Brain microvascular endothelial cell (primary cell): ENCODE measurements at regions not wholly inside any gene's neighbourhood (a gene's known extent, or its start where the extent isn't known, plus 50 kb on each side); places are given as distances from the start of the nearest gene placed in this dataset.

Source experiments
- DNase-seq: peaks from one replicate; pipeline ENCODE4 v3.0.0-alpha.2; 2020
- H3K27ac ChIP-seq: fragments of 250-450 bp; sonication (Bioruptor Pico); 2 replicates; pipeline ENCODE4 v1.5.1; 2020; ENCODE audit warnings: mild to moderate bottlenecking, moderate library complexity
- H3K27me3 ChIP-seq: fragments of 250-450 bp; sonication (Bioruptor Pico); replicated peaks from 2 replicates; pipeline ENCODE4 v1.5.1; 2020; ENCODE audit warnings: mild to moderate bottlenecking
- H3K36me3 ChIP-seq: fragments of 250-450 bp; sonication (Bioruptor Pico); replicated peaks from 2 replicates; pipeline ENCODE4 v1.5.1; 2020; ENCODE audit warnings: mild to moderate bottlenecking
- H3K4me3 ChIP-seq: 2 replicates; pipeline ENCODE4 v1.5.1; 2011; ENCODE audit warnings: low read depth, mild to moderate bottlenecking, control low read depth, low read length, moderate library complexity
- in situ Hi-C: cut with HindIII; loops from 2 replicates; pipeline ENCODE4 v1.10.0; 2017; ENCODE audit warnings: low sequenced_read_pairs, low pct_ligation_motif_present
- TF ChIP-seq, protein P1 (sequence below): IDR thresholded peaks from 2 replicates; pipeline ENCODE4 v1.5.1; 2011; ENCODE audit warnings: low read depth, mild to moderate bottlenecking, moderate library complexity, low read length, control low read depth, inconsistent platforms; ENCODE audit errors: missing control alignments

DNA sequence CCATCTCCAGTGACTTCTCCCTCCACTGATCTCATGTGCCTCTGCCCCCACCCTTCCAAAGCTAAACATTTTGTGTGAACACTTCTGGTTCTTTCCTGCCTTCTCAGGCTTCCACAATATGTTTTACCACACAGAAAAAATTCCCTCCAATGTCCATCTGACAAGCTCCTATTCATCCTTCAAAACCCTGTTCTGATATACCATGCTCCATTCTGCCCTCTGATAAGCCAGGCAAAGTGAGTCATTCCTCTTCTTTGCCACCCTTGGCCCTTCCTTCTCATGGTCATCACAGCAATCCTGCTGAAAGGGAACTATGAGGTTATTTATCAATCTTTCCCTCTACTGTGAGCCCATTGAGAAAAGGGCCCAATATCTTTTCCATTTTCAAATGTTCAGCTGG lies 97.6 kb downstream of the BARX1 start:
- no peaks in the 10 kb centered on the region for H3K36me3 ChIP-seq
- DNase-seq = no peak
- TF ChIP-seq, protein P1, sequence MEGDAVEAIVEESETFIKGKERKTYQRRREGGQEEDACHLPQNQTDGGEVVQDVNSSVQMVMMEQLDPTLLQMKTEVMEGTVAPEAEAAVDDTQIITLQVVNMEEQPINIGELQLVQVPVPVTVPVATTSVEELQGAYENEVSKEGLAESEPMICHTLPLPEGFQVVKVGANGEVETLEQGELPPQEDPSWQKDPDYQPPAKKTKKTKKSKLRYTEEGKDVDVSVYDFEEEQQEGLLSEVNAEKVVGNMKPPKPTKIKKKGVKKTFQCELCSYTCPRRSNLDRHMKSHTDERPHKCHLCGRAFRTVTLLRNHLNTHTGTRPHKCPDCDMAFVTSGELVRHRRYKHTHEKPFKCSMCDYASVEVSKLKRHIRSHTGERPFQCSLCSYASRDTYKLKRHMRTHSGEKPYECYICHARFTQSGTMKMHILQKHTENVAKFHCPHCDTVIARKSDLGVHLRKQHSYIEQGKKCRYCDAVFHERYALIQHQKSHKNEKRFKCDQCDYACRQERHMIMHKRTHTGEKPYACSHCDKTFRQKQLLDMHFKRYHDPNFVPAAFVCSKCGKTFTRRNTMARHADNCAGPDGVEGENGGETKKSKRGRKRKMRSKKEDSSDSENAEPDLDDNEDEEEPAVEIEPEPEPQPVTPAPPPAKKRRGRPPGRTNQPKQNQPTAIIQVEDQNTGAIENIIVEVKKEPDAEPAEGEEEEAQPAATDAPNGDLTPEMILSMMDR = no peak
- H3K27ac ChIP-seq = no peak overlapping the region
- in situ Hi-C loops = no loop called here
- no peak overlapping the region for H3K4me3 ChIP-seq
- peaks cover 11% of the 10 kb centered on the region for H3K27me3 ChIP-seq

DNA sequence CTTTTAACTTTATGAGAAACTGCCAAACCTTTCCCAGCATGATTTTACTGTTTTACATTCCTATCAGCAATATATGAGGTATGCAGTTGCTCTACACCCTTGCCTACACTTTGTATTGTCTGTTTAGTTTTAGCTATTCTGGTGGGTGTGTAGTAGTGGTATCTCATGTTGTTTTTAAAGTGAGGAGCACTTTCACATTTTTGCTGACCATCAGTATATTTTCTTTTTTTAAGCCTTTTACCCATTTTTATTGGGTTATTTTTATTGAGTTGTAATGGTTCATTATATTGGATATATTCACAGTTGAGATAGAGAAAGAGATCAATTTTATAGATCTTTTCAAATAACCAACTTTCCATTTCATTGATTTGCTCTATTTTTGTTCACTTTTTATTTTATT lies 102.4 kb downstream of the BARX1 start:
- H3K36me3 ChIP-seq = no peaks in the 10 kb centered on the region
- peaks cover 2% of the 10 kb centered on the region for H3K27me3 ChIP-seq
- TF ChIP-seq, protein P1 = no peak
- no peak overlapping the region for H3K4me3 ChIP-seq
- in situ Hi-C loops = no loop called here
- no peak overlapping the region for H3K27ac ChIP-seq
- DNase-seq = no peak

DNA sequence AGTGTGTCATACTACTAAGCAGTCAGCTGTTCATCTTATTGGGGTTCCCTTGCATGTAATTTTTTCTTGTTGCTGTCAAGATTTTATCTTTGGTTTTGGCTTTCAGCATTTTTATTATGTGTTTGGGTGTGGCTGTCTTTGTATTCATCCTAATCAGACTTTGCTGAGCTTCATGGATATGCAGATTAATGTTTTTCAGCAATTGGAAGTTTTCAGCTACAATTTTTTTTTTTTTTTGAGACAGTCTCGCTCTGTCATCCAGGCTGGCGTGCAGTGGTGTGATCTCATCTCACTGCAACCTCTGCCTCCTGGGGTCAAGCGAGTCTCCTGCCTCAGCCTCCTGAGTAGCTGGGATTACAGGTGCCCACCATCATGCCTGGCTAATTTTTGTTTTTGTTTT lies 108.8 kb downstream of the BARX1 start:
- TF ChIP-seq, protein P1 = no peak
- Histone ChIP-seq H3K36me3 (no peaks in the 10 kb centered on the region), H3K27ac (no peak overlapping the region), H3K4me3 (no peak overlapping the region), H3K27me3 (no peaks in the 10 kb centered on the region)
- in situ Hi-C loops = no loop called here
- no peak for DNase-seq

DNA sequence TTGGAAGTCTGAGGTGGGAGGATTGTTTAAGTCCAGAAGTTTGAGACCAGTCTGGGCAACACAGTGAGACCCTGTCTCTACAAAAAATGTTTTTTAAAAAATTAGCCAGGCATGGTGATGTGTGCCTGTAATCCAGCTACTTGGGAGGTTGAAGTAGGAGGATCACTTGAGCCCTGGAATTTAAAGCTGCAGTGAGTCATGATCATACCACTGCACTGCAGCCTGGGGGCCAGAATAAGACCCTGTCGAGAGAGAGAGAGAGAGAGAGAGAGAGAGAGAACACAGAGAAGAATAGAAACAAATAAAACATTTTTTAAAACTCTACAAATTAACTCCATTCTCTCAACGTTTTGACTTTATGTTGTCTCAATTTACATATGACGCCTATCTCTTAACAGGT lies 111.8 kb downstream of the BARX1 start:
- Histone ChIP-seq H3K36me3 (no peaks in the 10 kb centered on the region), H3K27ac (no peak overlapping the region), H3K27me3 (no peaks in the 10 kb centered on the region), H3K4me3 (no peak overlapping the region)
- TF ChIP-seq, protein P1 = no peak
- no peak for DNase-seq
- in situ Hi-C loops = no loop called here

DNA sequence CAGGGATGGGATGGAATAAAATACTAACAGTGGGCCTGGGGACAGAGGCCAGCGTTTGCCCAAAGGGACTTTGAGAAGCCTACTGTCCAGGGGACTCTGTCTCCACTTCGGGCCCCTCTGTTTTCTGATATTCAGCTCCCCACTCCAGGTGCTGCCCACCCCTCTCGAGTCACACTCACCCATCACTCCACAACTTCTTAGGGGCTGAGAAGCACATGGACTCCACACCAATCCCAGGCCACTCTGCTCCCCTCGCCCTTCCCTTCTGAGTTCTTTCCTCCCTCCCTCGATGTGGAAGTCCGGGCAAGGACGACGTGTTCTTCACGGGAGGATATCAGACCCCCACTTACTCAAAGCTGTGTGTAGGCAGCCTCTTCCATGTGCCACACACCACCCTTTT lies 124.5 kb downstream of the BARX1 start:
- DNase-seq = no peak
- TF ChIP-seq, protein P1 = no peak
- H3K27ac ChIP-seq = no peak overlapping the region
- H3K36me3 ChIP-seq = no peaks in the 10 kb centered on the region
- H3K27me3 ChIP-seq = no peaks in the 10 kb centered on the region
- no peak overlapping the region for H3K4me3 ChIP-seq
- in situ Hi-C loops = no loop called here

DNA sequence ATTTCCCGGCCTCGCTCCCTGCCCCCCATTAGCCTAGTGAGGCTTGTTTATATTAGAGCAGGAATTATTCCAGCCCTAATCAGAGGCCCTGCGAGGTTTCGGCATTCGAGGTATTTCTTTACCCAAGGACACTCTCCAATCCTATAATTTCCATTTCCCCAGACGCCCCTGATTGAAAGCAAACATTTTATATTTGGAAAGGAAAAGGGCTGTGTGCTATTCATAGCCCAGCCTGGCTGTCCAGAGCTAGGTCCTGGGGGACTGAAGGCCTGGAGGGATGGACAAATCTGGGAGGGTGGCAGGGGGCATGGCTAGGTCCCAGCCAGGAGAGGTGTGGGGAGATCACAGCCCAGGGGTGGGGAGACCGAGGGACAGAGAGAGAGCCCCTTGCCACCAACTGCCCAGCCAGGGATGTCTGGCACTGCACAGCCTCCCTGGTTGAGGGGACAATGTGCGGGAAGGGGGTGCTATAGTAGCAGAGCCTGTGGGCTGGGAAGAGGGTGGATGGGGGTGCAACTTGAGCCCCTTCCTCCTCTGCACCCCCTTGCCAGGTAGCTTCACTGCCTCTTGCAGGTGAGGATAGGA lies 125.1 kb downstream of the BARX1 start:
- no peak overlapping the region for H3K27ac ChIP-seq
- no peaks in the 10 kb centered on the region for H3K36me3 ChIP-seq
- no peak for DNase-seq
- no peaks in the 10 kb centered on the region for H3K27me3 ChIP-seq
- no peak overlapping the region for H3K4me3 ChIP-seq
- TF ChIP-seq, protein P1 = no peak
- in situ Hi-C loops = no loop called here
